ENCODE measurements at regions not wholly inside any gene's neighbourhood (a gene's known extent, or its start where the extent isn't known, plus 50 kb on each side); places are given as distances from the start of the nearest gene placed in this dataset.
A peak's percentile ranks its signal among the peaks of the same experiment; 100 is the strongest.
"Not testable (repeated sequence)": the region's sequence is repeated elsewhere in the genome, so short reads cannot be mapped to it uniquely, and the experiment has no call there.

GRCh38 chr22:48079505-48080290, 1317.2 kb downstream of the TBC1D22A start:
- no peak for DNase-seq (ENCODE audit: low spot score)

- no peak for DNase-seq (ENCODE audit: low spot score)
Observed at GRCh38 chr22:48078825-48079224, 1316.4 kb downstream of the TBC1D22A start.

GRCh38 chr22:48077699-48078098, 1315.2 kb downstream of the TBC1D22A start:
- no peak for DNase-seq (ENCODE audit: low spot score)

- no peak for DNase-seq (ENCODE audit: low spot score)
Observed at GRCh38 chr22:48076008-48076407, 1313.6 kb downstream of the TBC1D22A start.

GRCh38 chr22:48075604-48076003, 1313.2 kb downstream of the TBC1D22A start:
- no peak for DNase-seq (ENCODE audit: low spot score)

DNA sequence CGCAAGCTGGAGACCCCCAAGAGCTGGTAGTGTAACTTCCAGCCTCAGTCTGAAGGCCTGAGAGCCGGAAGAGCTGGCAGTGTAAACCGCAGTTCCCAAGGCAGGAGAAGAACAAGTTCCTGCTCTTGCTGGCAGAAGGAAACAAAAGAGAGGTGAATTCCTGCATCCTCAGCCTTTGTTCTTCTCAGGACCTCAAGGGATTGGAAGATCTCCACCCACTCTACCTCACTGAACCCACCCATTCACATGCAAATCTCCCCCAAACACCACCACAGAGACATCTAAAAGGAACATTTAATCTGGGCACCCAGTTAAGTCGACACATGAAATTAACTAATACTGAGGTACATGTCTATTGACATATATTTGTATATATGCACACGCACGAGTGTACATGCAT, 1310.3 kb downstream of the TBC1D22A start:
- DNase-seq (ENCODE audit: low spot score) = no peak

DNA sequence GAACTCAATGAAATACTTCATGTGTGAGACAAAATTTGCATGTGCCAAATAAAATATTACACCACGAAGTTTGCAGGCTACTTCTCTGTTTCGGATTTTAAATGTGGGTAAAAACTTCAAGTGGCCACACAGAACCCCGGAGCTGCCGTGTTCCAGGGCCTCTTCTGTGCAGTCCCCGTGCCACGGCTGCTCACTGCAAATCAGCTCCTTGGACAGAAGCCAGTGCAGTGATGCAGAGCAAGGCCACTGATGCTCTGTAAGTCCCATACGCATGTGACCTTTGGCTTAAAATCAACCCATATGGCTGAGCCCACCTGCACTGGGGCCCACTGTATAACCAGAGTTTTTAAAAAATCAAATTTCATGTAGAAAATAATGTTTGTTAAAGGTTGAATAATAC, 1309.4 kb downstream of the TBC1D22A start:
- DNase-seq (ENCODE audit: low spot score) = no peak

DNA sequence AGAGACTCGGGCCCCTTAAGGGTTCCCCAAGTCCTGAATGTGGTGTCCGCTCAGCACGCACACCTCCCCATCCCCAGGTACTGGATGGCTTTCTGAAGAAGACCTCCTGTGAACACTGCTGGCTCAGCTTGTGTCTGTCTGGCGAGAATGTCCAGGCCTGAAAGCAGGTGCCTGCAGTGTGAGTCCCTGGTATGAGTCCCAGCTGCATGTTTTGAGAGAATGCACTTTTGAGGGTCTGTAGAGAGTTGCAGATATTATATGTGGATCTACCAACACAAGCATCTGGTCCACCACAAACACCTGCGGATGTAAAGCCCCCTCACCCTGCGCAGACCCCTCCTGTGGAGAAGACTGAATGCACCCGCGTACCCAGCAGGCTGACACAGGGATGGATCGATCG, 1308.9 kb downstream of the TBC1D22A start:
- DNase-seq (ENCODE audit: low spot score) = no peak

- DNase-seq (ENCODE audit: low spot score) = no peak
Observed at GRCh38 chr22:48070760-48071159, 1308.3 kb downstream of the TBC1D22A start.

GRCh38 chr22:48070083-48070482, 1307.6 kb downstream of the TBC1D22A start:
- DNase-seq (ENCODE audit: low spot score) = no peak

DNA sequence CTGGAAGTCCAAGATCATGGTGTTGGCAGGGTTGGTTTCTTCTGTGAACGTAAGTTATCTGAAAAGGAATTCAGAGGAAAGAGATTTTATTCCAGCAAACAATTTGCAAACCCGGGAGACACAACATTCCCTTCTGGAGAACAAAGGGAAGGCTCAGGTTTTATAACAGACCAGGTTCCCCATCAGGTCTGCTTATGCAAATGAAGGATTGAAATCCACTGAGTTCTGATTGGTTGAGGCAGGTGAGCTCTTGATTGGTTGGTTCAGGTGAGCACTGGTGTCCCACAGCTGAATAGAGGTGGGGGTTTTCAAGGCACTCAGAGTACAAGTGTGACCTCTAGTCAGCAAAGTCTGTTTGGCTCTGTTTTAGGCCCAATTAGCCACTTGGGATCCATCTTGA, 1306.8 kb downstream of the TBC1D22A start:
- DNase-seq (ENCODE audit: low spot score) = no peak

- no peak for DNase-seq (ENCODE audit: low spot score)
Observed at GRCh38 chr22:48068323-48068885, 1306.0 kb downstream of the TBC1D22A start.

- peak; percentile 1 for DNase-seq (ENCODE audit: low spot score)
Observed at GRCh38 chr22:48065892-48066291, 1303.4 kb downstream of the TBC1D22A start.

DNA sequence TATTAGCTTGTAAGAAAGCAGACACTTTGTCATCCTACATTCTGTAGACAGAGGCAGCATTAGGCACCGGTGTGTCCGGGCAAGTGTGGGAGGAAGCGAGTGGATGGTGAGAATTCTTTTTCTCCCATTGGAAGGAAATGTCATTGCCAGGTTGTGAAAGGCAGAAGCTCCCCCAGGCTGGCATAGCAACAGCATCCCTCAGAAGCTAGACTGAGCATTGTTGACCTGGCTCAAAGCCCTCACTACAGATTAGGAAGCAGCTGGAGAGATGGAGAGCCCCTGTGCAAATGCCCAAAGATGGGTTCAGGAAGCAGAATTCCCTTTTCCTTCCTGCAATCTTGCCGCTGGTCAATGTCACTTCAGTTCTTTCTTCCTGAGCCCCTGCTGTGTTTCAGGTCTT, 1299.3 kb downstream of the TBC1D22A start:
- no peak for DNase-seq (ENCODE audit: low spot score)

DNA sequence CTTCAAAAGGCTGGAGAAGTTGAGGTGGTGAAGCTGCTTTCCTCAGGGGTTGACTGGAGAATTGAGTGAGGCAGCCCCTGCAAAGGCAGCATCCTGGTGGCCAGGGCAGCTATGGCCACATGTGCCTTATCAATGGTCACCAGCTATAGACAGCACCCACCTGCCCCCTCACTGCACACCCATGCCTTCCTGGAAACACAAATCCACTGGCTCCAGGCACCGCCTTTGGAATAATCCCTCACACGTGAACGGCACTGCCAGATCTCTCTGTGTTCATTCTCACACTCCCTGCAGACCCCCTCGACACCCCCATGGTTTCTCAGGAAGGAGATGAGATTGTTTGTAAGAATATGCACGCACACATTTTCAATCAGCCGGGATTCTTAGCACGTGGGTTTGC, 1297.8 kb downstream of the TBC1D22A start:
- DNase-seq (ENCODE audit: low spot score) = no peak

DNA sequence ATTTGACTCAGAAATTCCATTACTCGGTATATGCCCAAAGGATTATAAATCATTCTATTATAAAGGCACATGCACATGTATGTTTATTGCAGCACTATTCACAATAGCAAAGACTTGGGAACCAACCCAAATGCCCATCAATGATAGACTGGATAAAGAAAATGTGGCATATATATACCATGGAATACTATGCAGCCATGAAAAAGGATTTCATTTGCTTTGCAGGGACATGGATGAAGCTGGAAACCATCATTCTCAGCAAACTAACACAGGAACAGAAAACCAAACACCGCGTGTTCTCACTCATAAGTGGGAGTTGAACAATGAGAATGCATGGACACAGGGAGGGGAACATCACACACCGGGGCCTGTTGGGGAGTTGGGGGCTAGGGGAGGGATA, 1297.1 kb downstream of the TBC1D22A start:
- DNase-seq (ENCODE audit: low spot score) = not testable (repeated sequence)

DNA sequence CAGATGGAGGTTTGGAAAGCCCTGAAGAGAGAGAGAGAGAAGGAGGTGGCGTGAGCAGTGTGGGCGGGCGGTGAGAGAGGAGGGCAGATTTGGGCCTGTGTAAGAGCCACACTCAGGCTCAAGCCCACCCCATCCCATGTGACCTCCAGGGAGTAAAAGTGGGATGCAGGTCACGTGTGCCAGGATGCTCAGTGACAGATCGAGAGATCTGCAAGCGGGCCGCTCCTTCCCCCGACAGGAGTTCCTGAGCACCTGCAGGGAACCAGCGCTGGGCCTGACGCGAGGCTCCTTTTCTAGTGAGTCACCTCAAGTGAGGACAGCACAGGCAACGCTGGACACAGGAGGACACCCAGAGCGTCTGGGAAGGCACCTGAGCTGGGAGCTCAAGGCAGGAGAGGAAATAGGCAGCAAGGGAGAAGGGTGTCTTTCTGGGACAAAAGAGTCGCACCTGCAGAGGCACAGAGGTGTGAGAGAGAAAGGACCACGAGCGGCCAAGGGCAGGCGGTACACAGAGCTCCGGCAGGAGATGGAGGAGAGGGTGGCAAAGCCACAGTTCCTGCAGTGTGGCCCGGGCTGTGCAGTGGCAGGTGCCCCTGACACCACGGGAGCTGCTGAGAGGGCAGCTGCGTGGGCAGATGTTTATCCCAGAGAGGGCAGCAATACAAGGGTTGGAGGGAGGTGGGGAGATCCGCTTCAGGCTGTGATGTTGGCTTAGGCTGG, 1294.8 kb downstream of the TBC1D22A start:
- no peak for DNase-seq (ENCODE audit: low spot score)

GRCh38 chr22:48055827-48056226, 1293.4 kb downstream of the TBC1D22A start:
- DNase-seq (ENCODE audit: low spot score) = no peak

- DNase-seq (ENCODE audit: low spot score) = no peak
Observed at GRCh38 chr22:48055185-48055584, 1292.7 kb downstream of the TBC1D22A start.

GRCh38 chr22:48054596-48054995, 1292.1 kb downstream of the TBC1D22A start:
- no peak for DNase-seq (ENCODE audit: low spot score)

DNA sequence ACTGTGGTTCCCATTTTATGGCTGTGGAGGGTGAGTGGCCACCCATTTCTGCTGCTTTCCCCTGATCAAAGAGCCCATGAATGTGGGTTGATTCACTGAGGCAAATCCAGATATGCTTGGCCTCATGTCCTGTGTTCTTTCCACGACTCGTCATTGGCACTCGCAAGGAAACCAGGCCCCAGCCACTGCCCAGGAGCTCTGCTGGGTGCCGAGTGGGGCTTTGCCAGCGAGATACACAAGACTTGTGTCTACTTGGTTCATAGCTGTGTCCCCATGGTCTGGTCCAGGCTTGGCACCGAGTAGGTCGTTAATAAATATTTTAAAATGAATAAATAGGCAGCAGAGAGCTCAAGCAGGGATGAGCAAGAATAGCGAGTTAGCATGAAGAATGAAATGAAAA, 1291.5 kb downstream of the TBC1D22A start:
- DNase-seq (ENCODE audit: low spot score) = no peak

DNA sequence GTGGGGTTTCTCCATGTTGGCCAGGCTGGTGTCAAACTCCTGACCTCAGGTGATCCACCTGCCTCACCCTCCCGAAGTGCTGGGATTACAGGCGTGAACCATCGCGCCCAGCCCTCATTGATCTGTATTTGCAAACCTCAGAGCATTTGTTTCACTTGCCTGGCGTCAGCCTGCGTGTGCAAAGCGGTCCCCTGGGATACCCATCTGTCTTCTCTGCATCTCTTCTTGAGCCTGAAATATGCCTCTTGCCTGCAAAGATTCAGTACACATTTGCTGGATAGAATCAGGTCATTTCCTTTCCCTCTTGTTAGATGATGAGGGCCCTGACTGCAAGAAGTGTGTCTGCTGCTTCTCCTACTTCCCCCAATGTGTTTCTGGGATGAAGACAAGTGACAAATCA, 1291.0 kb downstream of the TBC1D22A start:
- no peak for DNase-seq (ENCODE audit: low spot score)

GRCh38 chr22:48052621-48052890, 1290.1 kb downstream of the TBC1D22A start:
- no peak for DNase-seq (ENCODE audit: low spot score)
